GM04503 (cell line): ENCODE measurements at regions not wholly inside any gene's neighbourhood (a gene's known extent, or its start where the extent isn't known, plus 50 kb on each side); places are given as distances from the start of the nearest gene placed in this dataset.

Experiments
- DNase-seq: peaks from one replicate; pipeline ENCODE4 v3.0.0-alpha.2; 2012; ENCODE audit warnings: low read depth

- no peak for DNase-seq
These were observed 315.8 kb downstream of the SH3GL2 start for GRCh38 chr9:17894501-17895160.

DNA sequence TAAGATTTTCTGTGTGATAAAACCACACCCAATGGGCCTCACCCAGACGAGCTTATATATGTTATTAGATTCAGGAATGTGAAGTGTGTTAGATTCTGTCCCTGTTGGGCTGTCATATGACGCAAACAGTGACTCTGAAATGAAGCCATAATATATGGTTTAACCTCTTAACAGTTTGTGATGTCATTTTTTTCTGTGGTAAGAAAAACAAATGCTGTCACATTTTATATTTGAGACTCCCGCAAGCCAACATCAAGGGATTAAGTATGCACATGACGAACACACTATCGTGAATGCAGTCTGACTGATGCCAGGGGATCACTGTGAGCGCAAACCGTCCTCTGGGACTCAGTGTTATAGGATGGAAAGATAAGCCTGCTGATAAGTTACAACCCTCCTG, 321.7 kb downstream of the SH3GL2 start:
- no peak for DNase-seq

DNA sequence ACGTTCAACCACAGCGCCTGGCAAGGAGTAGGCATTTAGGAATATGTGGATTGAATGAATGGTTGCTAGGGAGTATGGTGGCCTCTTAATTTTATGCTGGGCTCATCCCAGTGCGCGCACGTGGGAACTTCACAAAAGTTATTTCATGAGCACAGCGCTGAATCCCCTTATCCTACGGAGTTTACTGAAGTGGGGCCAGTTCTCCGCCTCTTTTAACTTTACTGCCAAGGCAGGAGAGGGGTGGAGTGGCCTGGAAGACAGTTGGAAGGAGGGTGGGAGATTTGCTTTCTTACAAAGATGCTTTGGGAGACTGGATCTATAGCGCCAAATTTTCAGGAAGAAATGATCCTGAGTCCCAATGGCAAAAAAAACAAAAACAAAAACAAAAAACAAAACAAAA, 326.5 kb downstream of the SH3GL2 start:
- no peak for DNase-seq

DNA sequence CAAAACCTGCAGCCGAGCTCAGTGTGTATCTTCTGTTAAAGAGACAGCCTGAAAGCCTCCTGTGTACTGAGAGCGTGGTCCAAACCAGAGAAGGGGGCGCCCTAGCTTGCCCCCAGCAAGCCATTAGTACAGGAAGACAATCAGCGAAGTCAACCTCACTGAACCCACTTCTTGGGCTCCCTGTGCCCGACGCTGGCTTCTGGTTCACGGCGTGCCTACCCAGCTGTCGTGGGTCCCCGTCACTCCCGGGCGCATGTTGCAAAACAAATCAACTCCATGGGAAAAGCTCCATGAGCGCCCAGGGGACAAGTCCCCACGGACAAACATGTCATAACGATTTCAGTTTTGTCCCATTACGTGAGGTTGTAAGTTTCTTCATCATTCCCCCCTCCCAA, 326.9 kb downstream of the SH3GL2 start:
- DNase-seq: no peak

GRCh38 chr9:17906176-17906840, 327.4 kb downstream of the SH3GL2 start:
- no peak for DNase-seq

DNA sequence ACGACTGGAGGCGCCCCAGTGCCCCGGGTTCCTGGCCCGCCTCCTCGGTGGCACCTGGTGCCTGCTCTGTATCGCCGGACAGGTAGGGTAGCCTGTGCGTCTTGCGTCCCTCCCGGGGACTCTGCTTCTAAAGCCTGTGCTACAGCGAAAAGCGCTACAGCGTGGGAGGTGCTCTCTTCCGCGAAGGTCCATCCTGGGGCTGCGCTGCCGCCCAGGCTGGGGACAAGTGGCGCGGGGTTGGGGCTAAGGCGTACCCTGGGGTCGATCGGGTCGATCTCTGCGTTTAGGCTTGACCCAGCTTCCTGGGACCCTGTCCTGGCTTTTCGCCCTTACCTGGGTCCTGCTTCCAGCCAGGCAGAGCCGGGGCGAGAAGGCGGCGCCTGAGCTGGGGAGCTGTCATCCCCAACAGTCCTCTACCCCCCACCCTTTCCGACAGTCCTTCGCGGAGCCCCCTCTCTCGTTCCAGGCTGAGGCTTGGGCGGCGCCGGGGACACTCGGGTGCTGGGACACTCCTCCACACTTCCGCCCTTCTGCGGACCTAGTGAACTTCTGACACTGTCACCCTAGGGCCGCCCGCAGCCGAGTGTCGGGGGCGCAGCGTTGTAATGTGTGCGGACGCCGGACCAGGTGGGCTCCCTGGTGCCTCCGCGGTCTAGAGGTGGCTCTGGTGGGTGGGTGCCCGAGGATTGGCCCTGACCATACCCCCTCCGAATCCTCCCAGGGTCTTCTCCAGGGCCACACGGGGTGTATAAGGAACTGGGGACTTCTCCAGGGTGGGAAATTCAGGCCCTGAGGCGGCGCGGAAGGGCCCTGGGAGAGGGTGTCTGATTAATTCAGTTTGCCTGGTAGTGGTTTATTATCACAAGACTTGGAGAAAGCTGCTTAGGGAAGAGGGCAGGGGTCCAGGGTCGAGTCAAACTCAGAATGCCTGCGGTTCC, 328.2 kb downstream of the SH3GL2 start:
- no peak for DNase-seq

DNA sequence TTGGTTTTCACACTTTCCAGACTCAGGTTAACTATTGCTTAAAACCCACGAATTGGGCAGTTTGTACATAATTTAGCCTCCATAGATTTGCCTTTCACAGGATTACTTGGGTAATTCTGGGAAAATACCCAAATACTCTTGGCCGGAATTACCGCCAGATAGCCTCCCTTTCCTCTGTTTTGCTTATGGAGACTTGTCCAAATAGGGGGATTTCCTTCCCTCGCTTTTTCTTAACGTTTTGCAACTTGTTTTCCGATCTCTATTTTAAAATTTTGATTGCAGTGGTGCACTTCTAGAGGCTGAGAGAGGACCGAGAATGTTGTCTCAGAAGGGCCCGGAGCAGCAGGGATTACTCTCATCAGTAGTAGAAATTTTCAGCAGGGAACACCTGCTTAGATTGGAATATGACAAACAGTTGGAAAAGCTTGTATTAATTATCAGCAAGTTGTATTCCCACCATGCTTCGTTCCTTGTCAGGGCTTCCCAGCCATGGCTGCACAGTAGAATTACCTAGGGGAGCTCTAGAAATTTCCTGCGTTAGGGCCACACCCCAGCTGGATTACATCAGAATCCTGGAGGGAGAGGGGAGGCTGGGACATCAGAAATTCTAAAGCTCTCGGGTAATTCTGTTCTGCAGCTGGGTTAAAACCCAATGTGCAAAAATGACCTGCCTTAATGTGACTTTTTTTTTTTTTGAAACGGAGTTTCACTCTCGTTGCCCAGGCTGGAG, 329.1 kb downstream of the SH3GL2 start:
- DNase-seq: no peak

DNA sequence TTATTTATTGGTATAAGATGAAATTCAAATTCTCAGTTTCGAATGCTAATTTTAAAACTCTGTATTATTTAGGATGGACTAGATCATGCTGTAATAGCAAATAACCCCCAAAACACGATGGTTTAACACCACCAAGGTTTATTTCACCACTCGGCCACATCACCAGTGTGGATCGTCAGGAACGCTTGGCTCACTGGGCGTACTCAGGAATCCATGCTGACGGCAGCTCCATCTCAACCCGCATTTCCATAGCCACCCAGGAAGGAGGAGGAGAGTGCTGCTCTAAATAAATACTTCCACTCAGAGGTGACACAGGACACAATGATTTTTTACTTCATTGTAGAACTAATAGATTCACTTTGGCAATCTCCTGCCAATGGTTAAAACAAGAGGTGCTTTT, 347.4 kb downstream of the SH3GL2 start:
- no peak for DNase-seq

DNA sequence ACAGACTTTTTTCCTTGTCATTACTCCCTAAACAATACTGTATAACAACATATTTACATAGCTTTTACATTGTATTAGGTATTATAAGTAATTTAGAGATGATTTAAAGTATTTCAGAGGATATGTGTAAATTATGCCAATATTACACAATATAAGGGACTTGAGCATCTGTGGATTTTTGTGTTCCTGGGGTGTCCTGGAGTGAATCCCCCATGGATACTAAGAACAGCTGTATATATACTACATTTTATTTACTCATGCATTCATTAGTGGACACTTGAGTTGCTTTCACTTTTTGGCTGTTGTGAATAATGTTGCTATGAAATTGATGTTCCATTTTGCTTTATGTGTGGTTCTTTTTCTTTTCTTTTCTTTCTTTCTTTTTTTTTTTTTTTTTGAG, 348.8 kb downstream of the SH3GL2 start:
- DNase-seq: no peak

DNA sequence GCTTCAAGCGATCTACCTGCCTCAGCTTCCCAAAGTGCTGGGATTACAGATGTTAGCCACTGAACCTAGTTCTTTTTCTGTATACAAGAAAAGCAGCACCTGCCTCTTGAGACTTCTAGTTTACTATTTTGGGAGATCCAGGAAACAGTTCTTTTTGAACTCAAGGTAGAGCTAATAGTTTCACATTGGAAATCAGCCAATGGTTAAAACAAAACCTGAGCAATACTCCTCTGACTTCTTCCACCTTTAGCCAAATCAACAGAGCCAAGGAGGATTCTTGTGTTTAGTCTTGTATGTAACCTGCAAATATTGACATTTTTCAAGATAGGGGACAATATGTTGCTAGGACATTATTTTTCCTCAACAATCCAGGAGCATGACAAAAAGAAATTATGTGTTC, 349.4 kb downstream of the SH3GL2 start:
- DNase-seq: no peak

GRCh38 chr9:17928768-17929167, 349.9 kb downstream of the SH3GL2 start:
- DNase-seq: no peak

GRCh38 chr9:17929506-17929905, 350.6 kb downstream of the SH3GL2 start:
- DNase-seq: no peak

- no peak for DNase-seq
These were observed 351.2 kb downstream of the SH3GL2 start for GRCh38 chr9:17930071-17930470.

DNA sequence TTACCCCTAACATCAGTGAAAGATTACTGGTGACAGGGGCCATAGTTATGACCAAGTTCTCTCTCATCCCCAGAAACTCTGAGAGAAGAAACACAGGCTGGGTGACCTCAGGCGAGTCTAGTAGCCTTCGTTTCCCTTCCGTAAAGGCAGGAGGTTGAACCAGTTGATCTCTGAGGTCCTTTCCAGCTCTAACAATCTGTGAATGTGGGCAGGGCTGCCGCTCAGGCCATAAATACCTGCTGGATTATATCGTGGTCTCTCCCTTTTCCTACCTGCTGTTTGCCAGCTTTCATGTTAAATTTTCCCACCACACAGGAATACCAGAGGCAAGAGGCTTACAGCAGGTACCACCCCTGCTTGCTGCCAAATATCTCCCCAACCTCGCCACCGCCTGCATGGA, 357.5 kb downstream of the SH3GL2 start:
- no peak for DNase-seq

DNA sequence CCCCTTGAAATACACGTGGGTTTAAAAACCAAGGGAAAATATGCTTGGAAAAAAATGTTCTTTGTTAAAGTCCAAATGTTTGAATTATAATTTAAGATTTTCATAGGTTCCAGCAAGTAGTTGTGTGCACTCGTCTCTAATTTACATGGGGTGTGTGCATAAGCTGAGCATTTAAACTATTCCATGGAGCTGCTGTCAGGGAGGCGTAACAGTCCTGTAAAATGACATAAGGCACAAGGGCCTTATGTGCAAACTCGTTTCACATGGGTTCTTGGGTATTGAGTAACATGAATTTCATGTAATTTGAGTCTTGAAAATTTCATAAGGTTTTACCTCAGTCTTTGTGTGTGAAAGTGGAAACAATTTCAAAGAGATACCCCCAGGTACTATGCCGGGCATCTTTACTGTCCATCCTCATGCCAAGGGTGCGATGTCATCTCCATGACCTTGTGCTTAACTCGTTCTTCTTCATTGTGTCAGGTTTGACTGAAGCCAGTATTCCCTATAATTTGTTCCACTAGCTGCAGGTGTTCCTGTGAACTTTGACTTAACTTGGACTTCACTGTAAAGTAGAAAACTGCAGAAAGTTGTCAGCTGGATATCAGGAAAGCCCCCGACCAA, 359.3 kb downstream of the SH3GL2 start:
- DNase-seq: no peak

- DNase-seq: no peak
These were observed 363.6 kb downstream of the SH3GL2 start for GRCh38 chr9:17942498-17942897.

GRCh38 chr9:17955409-17955808, 376.5 kb downstream of the SH3GL2 start:
- DNase-seq: no peak

DNA sequence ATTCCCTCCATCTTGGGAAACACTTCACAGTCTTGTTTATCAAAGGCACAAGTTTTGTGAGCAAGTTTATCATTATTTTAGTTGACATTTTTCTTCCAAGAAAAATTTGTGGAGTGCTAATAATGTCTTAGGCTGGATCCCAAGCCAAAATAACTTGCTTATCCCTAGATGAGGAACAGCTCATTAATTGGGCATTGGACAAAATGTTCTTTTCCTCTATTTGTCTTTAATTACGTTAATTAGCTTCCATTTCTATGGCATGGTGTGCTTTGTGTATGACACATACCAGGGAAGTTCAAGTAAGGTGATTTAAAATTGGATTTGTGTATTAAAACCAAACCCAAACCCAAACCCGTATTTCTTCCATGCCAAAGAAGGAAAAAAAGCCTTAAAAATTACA, 379.5 kb downstream of the SH3GL2 start:
- no peak for DNase-seq

DNA sequence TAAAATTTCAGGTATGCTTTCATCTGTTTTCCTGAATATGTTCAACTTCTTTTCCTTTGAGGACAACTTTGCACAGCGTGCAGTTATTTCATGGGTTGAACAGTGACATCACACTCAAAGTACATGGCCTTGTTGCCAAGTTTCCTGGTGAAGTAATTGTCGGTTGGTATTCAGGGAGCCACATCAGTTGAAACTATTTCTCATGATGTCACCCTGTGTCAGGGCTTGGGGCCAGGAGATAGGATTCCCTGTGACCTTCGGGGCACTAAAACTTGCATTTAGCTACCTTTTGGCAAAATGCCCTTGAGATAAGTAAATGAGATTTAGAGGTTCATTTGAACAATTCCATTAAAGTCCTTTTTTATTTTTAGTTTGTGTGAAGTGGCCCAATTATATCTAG, 383.9 kb downstream of the SH3GL2 start:
- no peak for DNase-seq

- no peak for DNase-seq
These were observed 384.6 kb downstream of the SH3GL2 start for GRCh38 chr9:17963498-17963897.

- no peak for DNase-seq
These were observed 388.9 kb downstream of the SH3GL2 start for GRCh38 chr9:17967731-17968130.

DNA sequence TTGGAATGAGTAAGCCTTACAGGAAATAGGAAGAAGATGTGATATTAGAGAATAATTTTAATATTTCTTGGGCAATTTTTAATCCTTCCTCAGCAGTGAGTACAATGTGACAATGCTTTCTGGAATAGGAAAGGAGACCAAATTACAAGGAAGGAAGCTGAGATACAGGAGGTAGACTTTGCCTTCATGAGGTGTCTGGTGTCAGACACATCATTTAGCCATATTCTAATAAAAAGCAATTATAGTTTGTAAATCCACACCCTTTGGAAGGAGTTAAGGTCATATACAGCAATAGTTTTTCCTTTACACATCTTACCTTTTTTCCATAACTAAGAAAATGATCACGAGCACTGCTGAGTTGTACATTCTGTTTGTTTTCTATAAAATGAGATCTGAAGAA, 390.4 kb downstream of the SH3GL2 start:
- DNase-seq: no peak
